ENCODE measurements at regions not wholly inside any gene's neighbourhood (a gene's known extent, or its start where the extent isn't known, plus 50 kb on each side); places are given as distances from the start of the nearest gene placed in this dataset.
"Not testable (repeated sequence)": the region's sequence is repeated elsewhere in the genome, so short reads cannot be mapped to it uniquely, and the experiment has no call there.

DNA sequence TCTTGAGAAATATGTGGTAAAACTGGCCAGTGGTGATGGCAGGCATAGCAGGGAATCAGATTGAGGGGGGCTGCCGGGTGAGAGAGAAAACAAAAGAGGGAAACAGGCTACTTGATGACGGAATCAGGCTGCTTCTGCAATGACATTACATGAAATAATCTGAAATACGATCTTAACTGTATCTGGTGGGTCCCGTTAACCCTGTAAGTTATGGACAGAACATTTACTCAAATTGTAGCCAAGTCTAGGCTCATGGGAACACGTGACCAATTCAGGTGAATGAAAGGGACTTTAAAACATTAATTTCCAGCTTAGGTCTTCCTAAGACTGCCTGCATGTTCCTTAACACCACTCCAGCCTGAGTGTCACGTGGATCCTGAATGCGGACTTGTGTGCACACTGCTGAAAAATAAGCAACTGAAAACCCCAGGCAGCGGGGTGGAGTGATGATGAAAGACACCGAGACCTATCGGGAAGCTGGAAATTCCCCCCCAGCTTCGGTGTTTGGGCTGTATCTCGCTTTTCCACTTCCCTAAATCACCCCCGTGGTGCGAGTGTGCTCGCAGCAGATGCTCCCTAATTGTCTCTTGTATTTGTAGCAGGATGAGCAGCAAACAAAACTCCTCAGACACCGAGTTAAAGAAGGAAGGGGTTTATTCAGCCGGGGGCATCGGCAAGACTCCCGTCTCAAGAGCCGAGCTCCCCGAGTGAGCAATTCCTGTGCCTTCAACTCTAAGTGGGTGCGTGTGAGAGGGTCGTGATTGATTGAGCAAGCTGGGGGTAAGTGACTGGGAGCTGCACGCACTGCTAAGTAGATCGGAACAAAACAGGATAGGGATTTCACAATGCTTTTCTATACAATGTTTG lies 145.0 kb upstream of the GRK3 start:
- no peak overlapping the region for H3K4me3 ChIP-seq (ENCODE audit: low read depth, low read length)
- TF ChIP-seq, protein P1, sequence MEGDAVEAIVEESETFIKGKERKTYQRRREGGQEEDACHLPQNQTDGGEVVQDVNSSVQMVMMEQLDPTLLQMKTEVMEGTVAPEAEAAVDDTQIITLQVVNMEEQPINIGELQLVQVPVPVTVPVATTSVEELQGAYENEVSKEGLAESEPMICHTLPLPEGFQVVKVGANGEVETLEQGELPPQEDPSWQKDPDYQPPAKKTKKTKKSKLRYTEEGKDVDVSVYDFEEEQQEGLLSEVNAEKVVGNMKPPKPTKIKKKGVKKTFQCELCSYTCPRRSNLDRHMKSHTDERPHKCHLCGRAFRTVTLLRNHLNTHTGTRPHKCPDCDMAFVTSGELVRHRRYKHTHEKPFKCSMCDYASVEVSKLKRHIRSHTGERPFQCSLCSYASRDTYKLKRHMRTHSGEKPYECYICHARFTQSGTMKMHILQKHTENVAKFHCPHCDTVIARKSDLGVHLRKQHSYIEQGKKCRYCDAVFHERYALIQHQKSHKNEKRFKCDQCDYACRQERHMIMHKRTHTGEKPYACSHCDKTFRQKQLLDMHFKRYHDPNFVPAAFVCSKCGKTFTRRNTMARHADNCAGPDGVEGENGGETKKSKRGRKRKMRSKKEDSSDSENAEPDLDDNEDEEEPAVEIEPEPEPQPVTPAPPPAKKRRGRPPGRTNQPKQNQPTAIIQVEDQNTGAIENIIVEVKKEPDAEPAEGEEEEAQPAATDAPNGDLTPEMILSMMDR (IDR thresholded peaks at IDR 0.05; ENCODE audit: insufficient read depth, low read length) = no peak
- DNase-seq (ENCODE audit: low read depth) = peak; percentile 31

DNA sequence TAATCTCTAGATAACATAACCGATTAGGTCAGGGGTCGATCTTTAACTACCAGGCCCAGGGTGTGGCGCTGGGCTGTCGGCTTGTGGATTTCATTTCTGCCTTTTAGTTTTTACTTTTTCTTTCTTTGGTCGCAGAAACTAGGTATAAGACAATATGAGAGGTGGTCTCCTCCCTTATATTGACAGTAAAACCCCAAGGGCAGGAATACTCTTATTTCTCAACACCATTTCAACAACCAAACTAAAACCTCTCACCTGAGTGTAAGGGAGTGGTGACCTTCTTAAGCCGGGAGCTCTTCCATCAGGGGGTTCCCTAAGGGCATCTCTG lies 144.4 kb upstream of the GRK3 start:
- DNase-seq (ENCODE audit: low read depth); H3K4me3 ChIP-seq (ENCODE audit: low read depth, low read length): not testable (repeated sequence)

GRCh38 chr22:25420471-25420924 lies 144.0 kb upstream of the GRK3 start:
- DNase-seq (ENCODE audit: low read depth) = no peak
- TF ChIP-seq, protein P1 (IDR thresholded peaks at IDR 0.05; ENCODE audit: insufficient read depth, low read length) = no peak

GRCh38 chr22:25420925-25421904 lies 143.3 kb upstream of the GRK3 start:
- DNase-seq (ENCODE audit: low read depth) = peak; percentile 10
- H3K4me3 ChIP-seq (ENCODE audit: low read depth, low read length) = no peak overlapping the region
- TF ChIP-seq, protein P1 (IDR thresholded peaks at IDR 0.05; ENCODE audit: insufficient read depth, low read length) = no peak

More at GRCh38 chr22:25420471-25420924, 144.0 kb upstream of the GRK3 start:
- no peak overlapping the region for H3K4me3 ChIP-seq (ENCODE audit: low read depth, low read length)

DNA sequence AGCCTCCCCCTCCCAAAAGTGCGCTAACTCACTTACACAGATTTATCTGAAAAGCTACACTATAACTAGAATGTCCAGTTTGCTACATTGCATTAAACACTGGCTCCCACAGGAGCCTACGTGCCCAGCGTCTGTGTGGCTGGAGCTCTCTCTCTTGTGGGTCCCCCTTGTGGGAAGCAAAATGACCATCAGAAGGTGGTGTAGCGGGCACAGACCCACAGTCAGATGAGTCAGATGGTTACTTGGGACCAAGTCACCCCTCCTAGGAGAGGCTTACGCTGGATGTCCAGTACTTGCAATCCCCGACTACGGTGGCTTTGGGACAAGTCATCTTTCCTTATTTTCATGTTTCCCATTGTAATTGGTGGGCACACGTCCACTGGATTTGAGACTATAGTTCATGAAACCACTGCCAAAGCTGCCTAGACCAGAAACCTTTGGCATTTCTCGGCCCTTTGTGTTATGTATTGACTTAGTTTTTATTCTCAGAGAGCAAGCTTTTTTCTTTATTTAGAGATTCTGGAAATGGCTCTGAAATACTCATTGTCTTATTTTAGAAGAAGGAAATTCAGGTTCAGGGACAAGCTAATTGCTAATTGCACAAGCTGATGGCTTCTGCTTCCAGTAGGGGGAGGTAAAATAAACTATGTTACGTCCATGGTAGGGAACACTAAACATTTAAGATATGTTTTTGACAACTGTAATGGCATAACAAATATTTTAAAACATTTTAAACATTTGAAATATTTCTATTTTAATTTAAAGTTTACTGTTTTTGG lies 137.8 kb upstream of the GRK3 start:
- H3K4me3 ChIP-seq (ENCODE audit: low read depth, low read length); DNase-seq (ENCODE audit: low read depth): not testable (repeated sequence)
- TF ChIP-seq, protein P1 (IDR thresholded peaks at IDR 0.05; ENCODE audit: insufficient read depth, low read length) = peak; percentile 29

GRCh38 chr22:25431637-25432342 lies 132.7 kb upstream of the GRK3 start:
- DNase-seq (ENCODE audit: low read depth); H3K4me3 ChIP-seq (ENCODE audit: low read depth, low read length): not testable (repeated sequence)

GRCh38 chr22:25433381-25433970 lies 131.0 kb upstream of the GRK3 start:
- DNase-seq (ENCODE audit: low read depth); H3K4me3 ChIP-seq (ENCODE audit: low read depth, low read length): not testable (repeated sequence)
